Hepatocyte (in vitro differentiated cells): ENCODE measurements at regions not wholly inside any gene's neighbourhood (a gene's known extent, or its start where the extent isn't known, plus 50 kb on each side); places are given as distances from the start of the nearest gene placed in this dataset.
A peak's percentile ranks its signal among the peaks of the same experiment; 100 is the strongest.
"Not testable (repeated sequence)": the region's sequence is repeated elsewhere in the genome, so short reads cannot be mapped to it uniquely, and the experiment has no call there.

Source experiments
- DNase-seq: peaks from one replicate; pipeline ENCODE4 v3.0.0-alpha.2; 2016; ENCODE audit warnings: low spot score
- H2AFZ ChIP-seq: fragments of 200-600 bp; sonication (generic); 2 replicates; pipeline ENCODE4 v1.6.0; 2016; ENCODE audit warnings: antibody characterized with exemption, mild to moderate bottlenecking
- H3K27ac ChIP-seq: fragments of 200-600 bp; sonication (generic); 2 replicates; pipeline ENCODE4 v1.5.1; 2016; ENCODE audit warnings: mild to moderate bottlenecking
- H3K27me3 ChIP-seq: fragments of 200-600 bp; sonication (generic); 2 replicates; pipeline ENCODE4 v1.6.1; 2016
- H3K36me3 ChIP-seq: fragments of 200-600 bp; sonication (generic); replicated peaks from 2 replicates; pipeline ENCODE4 v1.5.1; 2016; ENCODE audit warnings: low read depth; ENCODE audit not compliant: insufficient read depth
- H3K4me1 ChIP-seq: fragments of 200-600 bp; sonication (generic); 2 replicates; pipeline ENCODE4 v1.5.1; 2016; ENCODE audit warnings: mild to moderate bottlenecking, moderate library complexity; ENCODE audit not compliant: insufficient read depth
- H3K4me2 ChIP-seq: fragments of 200-600 bp; sonication (generic); 2 replicates; pipeline ENCODE4 v1.6.0; 2016
- H3K4me3 ChIP-seq: fragments of 200-600 bp; sonication (generic); 2 replicates; pipeline ENCODE4 v1.5.1; 2016; ENCODE audit warnings: mild to moderate bottlenecking
- H3K79me2 ChIP-seq: fragments of 200-600 bp; sonication (generic); 2 replicates; pipeline ENCODE4 v1.6.0; 2017; ENCODE audit warnings: mild to moderate bottlenecking
- H3K9me2 ChIP-seq: fragments of 200-600 bp; sonication (generic); replicated peaks from 2 replicates; pipeline ENCODE4 v1.6.0; 2017; ENCODE audit warnings: mild to moderate bottlenecking; ENCODE audit not compliant: insufficient read depth
- H3K9me3 ChIP-seq: fragments of 200-600 bp; sonication (generic); 2 replicates; pipeline ENCODE4 v1.5.1; 2016; ENCODE audit warnings: low read depth, mild to moderate bottlenecking
- H4K20me1 ChIP-seq: fragments of 200-600 bp; sonication (generic); 2 replicates; pipeline ENCODE4 v1.6.0; 2016; ENCODE audit warnings: mild to moderate bottlenecking; ENCODE audit not compliant: insufficient read depth, poor library complexity, severe bottlenecking
- EZH2 ChIP-seq: fragments of 200-600 bp; sonication (generic); IDR thresholded peaks from 2 replicates; pipeline ENCODE4 v1.6.1; 2016; ENCODE audit warnings: antibody characterized with exemption, mild to moderate bottlenecking, borderline replicate concordance
- EZH2phosphoT487 ChIP-seq: fragments of 200-600 bp; sonication (generic); IDR thresholded peaks from one replicate; pipeline ENCODE4 v1.6.1; 2018; ENCODE audit warnings: antibody characterized with exemption, mild to moderate bottlenecking, low read depth, moderate library complexity; ENCODE audit not compliant: unreplicated experiment, severe bottlenecking
- WGBS: methylation state at CpG from one replicate; pipeline ENCODE4 v1.1.6; 2016; ENCODE audit warnings: low lambda C conversion rate; ENCODE audit errors: missing lambda C conversion rate; 5-methylcytosine and 5-hydroxymethylcytosine counted together
- TF ChIP-seq, protein P1 (sequence below): fragments of 200-600 bp; sonication (generic); IDR thresholded peaks from 2 replicates; pipeline ENCODE4 v1.5.1; 2016; ENCODE audit warnings: antibody characterized with exemption, mild to moderate bottlenecking; ENCODE audit not compliant: poor library complexity

DNA sequence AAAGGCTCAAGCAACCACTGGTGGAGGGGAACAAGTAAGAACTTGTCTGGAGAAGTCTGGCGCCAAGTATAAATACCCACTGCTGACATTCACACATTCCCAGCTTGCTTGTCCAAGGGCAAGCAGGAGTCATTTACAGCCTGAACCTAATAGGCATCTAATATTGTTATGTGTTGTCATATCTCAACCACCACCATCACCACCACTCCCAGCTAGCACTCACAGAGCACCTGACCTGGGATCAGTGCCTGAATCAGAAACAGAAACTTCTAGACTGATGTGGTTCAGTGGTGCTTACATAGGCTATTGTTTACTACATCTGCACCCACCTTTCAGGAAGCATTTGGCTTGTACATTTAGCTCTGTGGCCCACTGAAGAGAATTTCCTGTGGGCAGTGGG, 157.1 kb downstream of the POTEB3 start:
- H2AFZ ChIP-seq, H3K4me1 ChIP-seq, H3K9me3 ChIP-seq, H3K4me2 ChIP-seq, H3K79me2 ChIP-seq, H3K4me3 ChIP-seq, H3K27me3 ChIP-seq, H3K36me3 ChIP-seq, H3K9me2 ChIP-seq, H4K20me1 ChIP-seq, DNase-seq, H3K27ac ChIP-seq: not testable (repeated sequence)
- no CpG with 5 or more reads among the region's 1 CpG for WGBS

DNA sequence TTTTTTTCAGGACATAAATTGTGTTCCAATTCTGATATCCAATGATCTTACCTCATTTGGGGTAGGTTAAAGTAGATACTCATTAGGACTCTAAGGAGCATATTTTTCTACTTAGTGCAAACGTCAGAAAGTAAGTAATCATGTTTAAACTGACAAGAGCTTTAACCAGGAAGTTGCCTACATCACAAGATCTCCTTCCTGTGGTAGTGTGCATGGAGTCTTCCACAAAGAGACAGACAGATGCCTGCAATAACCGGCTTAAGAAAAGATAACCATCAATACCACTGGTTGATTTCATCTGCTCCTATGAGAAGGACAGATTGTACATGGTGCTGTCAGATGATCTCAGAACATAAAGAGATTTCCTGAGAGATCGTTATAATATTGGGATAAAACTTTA, 160.0 kb downstream of the POTEB3 start:
- H3K79me2 ChIP-seq, H3K4me1 ChIP-seq, H3K27ac ChIP-seq, H4K20me1 ChIP-seq, H3K36me3 ChIP-seq, H3K4me2 ChIP-seq, DNase-seq, H2AFZ ChIP-seq, H3K9me2 ChIP-seq, H3K9me3 ChIP-seq, H3K27me3 ChIP-seq, H3K4me3 ChIP-seq: not testable (repeated sequence)
- no CpG with 5 or more reads among the region's 3 CpGs for WGBS

DNA sequence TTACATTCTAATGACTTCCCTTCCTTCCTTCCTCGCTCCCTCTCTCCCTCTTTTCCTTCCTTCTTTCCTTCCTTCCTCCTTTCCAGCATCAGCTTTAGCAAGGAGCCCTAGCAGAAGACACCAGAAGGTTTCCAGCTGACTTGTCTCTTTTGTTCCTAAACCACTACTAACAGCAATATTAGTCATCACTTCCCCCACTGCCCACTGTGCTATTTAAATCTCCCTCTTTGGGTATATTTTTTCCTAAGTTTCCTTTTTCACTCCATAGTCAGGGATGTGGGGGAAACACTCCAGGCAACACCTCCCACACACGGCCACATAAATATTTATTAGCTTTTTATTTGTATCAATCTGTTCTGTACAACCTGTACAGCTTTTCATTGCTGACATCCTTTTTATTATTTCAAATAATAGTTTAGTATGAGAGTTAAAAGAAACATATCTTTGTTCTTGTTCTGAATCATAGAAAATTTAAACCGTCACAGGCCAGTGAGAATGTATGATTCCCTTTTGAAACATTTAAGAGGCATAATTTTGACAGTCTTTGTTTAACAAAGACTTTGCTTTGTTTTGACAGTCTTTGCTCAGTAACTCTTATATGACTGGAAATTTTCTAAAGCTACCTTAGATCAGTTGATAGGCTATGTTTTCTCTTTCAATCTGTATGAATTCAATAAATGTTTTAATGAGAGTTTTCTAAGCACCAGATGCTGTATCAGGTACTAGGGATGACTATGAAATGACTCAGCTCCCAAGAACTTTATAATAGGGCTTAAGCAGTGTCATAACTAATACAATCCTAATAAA, 167.9 kb downstream of the POTEB3 start:
- 54% methylated on average over 3 of the region's 3 CpGs for WGBS
- H3K36me3 ChIP-seq, H4K20me1 ChIP-seq, H3K27ac ChIP-seq, H3K4me3 ChIP-seq, H3K4me2 ChIP-seq, H3K9me2 ChIP-seq, DNase-seq, H3K4me1 ChIP-seq, H2AFZ ChIP-seq, H3K27me3 ChIP-seq, H3K79me2 ChIP-seq: not testable (repeated sequence)
- peaks cover 15% of the 10 kb centered on the region for H3K9me3 ChIP-seq

DNA sequence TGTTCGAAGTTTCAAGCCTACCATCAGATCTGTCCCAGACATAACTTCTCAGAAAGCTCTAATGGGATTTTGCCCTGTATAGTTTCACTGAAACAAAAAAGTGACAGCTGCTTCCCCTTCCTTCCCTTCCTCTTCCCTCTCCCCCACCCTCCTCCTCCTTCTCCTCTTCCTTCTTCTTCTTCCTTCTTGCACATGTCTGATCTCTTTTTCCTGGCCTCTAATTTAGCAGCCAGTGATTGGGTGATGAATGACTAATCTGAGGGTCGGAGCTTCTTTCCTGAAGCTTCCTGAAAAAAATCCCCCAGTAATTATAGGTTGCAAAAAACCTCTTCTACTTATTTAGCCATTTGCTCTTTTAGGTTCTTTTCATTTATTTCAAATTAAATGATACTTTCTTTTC, 168.7 kb downstream of the POTEB3 start:
- peaks cover 21% of the 10 kb centered on the region for H3K9me3 ChIP-seq
- H3K4me1 ChIP-seq: no peaks in the 10 kb centered on the region
- no peaks in the 10 kb centered on the region for H3K79me2 ChIP-seq
- H3K4me3 ChIP-seq: no peak overlapping the region
- 38% methylated on average over 2 of the region's 2 CpGs for WGBS
- DNase-seq: no peak
- H3K4me2 ChIP-seq: no peak overlapping the region
- TF ChIP-seq EZH2phosphoT487 (no peak), EZH2 (no peak)
- TF ChIP-seq, protein P1, sequence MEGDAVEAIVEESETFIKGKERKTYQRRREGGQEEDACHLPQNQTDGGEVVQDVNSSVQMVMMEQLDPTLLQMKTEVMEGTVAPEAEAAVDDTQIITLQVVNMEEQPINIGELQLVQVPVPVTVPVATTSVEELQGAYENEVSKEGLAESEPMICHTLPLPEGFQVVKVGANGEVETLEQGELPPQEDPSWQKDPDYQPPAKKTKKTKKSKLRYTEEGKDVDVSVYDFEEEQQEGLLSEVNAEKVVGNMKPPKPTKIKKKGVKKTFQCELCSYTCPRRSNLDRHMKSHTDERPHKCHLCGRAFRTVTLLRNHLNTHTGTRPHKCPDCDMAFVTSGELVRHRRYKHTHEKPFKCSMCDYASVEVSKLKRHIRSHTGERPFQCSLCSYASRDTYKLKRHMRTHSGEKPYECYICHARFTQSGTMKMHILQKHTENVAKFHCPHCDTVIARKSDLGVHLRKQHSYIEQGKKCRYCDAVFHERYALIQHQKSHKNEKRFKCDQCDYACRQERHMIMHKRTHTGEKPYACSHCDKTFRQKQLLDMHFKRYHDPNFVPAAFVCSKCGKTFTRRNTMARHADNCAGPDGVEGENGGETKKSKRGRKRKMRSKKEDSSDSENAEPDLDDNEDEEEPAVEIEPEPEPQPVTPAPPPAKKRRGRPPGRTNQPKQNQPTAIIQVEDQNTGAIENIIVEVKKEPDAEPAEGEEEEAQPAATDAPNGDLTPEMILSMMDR: no peak
- H4K20me1 ChIP-seq: no peaks in the 10 kb centered on the region
- no peaks in the 10 kb centered on the region for H3K9me2 ChIP-seq
- no peaks in the 10 kb centered on the region for H3K36me3 ChIP-seq
- H3K27ac ChIP-seq: no peak overlapping the region
- no peaks in the 10 kb centered on the region for H3K27me3 ChIP-seq
- no peak overlapping the region for H2AFZ ChIP-seq

DNA sequence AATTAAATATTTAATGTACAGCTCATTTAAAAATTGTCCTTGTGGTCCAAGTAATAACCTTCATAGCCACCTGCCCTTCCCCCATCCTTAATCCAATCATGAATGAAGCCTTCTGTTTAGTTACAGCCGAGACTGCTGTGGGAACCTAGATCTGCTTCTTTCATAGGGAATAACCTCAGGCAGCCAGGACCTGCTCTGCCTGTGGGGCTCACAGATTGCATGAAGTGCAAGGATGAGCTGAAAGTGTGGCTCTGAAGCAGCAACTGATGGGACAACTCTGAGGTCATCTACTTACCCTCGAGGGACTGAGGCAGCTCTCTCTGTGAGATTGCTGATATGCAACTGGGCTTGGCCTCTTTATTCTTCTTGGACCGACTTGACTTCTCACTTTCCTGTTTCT, 169.8 kb downstream of the POTEB3 start:
- no peak for TF ChIP-seq EZH2phosphoT487
- TF ChIP-seq, protein P1: no peak
- Histone ChIP-seq H3K9me2 (no peaks in the 10 kb centered on the region), H3K27me3 (no peaks in the 10 kb centered on the region), H3K79me2 (no peaks in the 10 kb centered on the region), H3K36me3 (no peaks in the 10 kb centered on the region), H3K4me1 (no peaks in the 10 kb centered on the region), H3K27ac (no peak overlapping the region), H2AFZ (no peak overlapping the region), H4K20me1 (no peaks in the 10 kb centered on the region), H3K4me2 (no peak overlapping the region), H3K9me3 (peaks cover 30% of the 10 kb centered on the region), H3K4me3 (no peak overlapping the region)
- WGBS: 39% methylated on average over 3 of the region's 3 CpGs
- DNase-seq: no peak

DNA sequence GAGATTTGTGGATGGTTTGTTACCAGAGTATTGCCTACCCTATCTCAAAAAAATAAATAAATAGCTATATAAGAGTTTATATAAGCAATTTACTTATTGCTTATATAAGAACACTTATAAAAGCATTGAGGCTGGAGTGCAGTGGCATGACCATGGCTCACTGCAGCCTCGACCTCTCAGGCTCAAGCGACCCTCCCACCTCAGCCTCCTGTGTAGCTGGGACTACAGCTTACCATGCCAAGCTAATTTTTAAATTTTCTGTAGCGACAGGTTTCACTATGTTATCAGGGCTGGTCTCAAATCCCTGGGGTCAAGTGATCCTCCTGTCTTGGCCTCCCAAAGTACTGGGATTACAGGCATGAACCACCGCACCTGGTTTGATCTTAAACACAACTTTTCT, 170.6 kb downstream of the POTEB3 start:
- H3K4me1 ChIP-seq, H3K79me2 ChIP-seq, H4K20me1 ChIP-seq, H3K27me3 ChIP-seq, H3K36me3 ChIP-seq, H3K9me2 ChIP-seq, H3K27ac ChIP-seq, H3K4me2 ChIP-seq, H3K4me3 ChIP-seq, H2AFZ ChIP-seq: not testable (repeated sequence)
- H3K9me3 ChIP-seq: peaks cover 34% of the 10 kb centered on the region
- peak; percentile 1 for DNase-seq
- WGBS: 57% methylated on average over 4 of the region's 4 CpGs
